Fibroblast of skin of left biceps (primary cell): ENCODE measurements at regions not wholly inside any gene's neighbourhood (a gene's known extent, or its start where the extent isn't known, plus 50 kb on each side); places are given as distances from the start of the nearest gene placed in this dataset.

Experiments
- DNase-seq, 2 experiments: peaks; one replicate each; pipeline ENCODE4 v3.0.0-alpha.2; 2013; ENCODE audit warnings: low read depth in 2 of 2

DNA sequence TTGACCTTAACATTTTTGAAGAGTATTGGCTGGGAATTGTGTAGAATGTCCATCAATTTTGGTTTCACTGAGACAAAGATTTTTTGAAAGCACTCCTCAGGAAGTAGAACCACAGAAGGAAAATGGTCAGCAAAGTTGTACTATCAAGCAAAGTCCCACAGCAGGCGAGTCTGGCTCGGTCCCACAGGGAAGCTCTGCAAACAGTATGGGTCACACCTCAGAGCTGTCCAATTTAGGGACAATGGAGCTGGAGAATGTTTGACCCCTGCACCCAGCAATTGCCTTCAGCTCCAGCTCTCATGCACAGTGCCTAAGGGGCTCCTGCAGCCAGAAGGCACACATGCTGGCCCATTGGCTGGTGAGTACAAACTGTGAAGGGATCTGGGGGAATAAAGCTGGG, 147.0 kb downstream of the MAFB start:
- no peak for DNase-seq

DNA sequence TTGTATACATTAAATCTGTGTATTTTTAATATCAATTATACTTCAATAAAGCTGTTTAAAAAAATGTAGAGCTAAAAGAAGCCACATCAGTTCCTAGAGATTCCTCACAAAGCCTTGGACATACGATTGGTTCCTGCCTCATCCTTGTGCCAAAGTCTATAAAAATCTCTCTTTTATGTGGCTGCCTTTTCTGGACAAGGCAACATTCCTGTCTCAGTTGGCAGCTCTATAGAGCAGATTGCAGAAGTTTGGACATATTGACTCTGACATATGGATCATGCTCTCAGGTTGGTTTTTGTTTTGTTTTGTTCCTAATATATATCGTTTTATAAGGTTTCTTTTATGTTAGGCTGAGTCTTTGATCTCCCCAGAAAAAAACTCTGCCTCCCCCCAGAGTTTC, 148.9 kb downstream of the MAFB start:
- DNase-seq: no peak

DNA sequence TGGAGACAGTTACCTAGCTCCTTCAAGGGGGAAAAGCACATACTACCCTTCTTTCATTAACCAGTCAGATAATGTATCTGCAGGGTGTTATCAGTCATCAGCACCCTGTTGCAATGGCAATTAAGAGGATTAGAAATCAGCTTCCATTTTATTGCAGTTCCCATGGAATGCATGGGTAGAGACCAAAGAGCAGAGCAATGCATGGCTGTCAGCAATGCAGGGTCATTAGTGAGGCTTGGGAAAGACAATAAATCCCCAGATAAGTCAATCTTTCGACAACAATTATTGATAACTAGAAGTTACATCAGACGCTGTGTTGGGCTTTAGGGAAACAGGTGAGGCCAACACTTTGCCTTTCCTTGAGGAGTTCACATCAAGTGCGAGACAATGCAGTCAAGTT, 150.9 kb downstream of the MAFB start:
- DNase-seq: no peak

DNA sequence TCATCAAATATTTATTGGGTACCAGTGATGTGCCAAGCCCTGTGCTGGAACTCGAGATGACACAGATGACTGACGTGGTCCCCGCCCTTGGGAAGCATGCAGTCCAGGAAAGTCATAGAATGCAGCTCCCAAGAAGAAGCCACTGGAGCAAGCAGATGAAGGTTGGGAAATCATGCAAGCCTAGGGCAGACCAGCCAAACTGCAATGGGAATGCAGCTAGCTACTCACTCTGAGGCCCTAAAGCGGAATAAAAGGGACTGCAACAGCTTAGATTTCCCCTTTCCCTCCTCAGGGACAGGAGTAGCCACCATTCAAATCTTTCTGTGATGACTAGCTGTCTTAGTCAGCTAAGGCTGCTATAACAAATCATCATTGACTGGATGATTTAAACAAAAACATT, 152.2 kb downstream of the MAFB start:
- no peak for DNase-seq

DNA sequence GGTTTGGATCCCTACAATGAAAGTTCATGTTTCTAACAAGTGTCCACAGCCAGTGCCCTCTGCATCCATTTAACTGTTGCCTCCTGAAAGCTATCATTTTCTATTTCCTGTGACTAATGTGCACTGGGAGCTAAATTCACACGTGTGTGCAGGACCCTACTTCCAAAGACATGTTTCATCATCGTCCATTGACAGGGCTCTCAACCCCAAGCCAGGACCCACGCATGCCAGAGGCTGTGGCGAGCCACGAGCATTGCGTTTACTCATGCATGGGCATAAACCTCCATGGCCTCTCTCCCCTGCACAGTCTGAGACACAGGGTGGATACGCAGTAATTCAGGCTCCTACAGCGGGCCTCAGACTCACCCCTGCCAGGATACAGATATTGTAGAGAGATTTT, 153.2 kb downstream of the MAFB start:
- DNase-seq: no peak

DNA sequence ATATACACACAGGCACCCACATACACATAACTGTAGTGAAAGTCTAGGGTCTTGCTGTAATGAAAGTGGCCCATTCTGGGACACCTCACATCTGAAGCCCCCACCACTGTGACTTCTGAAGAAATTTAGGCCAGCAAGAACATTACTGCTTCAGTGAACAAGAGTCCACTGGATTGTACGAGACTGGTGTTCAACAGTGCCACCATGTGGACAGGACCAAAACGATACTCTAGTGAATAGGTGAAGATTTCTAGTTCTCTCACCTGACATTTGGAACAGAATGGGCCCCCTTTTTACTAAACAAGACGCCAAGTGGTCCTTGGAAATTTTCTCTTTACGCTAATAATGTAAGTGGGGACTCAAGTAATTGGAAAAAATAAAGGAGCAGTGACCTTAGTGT, 156.9 kb downstream of the MAFB start:
- DNase-seq: no peak

DNA sequence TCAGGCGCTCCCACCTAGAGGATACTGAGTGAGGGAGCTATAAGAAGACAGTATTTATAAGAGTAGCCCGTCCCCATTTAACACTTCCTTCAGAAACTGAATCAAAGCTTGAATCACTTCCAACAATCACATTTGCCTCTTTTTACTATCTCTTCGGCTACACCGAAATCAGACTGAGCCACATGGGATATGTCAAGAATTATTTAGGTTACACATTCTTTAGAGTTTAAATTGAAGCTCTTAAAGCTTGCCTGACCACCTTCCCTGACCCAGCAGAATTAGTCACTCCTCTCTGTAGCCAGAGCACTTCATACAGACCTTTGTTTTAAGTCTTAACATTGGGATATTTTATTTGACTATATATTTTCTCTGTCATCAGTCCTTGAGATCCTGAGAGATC, 163.7 kb downstream of the MAFB start:
- peak; percentile 36 to 59 for DNase-seq

DNA sequence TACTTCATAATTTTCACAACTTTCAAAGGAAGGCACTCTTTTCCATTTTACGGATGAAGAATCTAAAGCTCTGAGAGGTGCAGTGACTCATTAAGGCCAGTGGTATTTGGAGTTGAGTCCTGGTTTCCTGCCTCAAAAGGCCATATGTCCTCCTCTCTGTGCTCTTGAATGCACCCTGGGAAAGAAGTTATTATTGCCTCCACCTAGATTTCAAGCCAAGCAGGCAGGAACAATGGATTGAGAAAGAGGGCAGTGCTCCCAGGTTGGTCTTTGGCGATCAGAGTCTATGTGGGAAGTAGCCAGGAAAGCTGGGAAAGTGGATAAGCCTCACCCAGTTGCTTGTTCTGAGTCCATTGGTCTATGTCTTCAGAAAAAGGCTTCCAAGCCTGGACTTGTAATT, 165.0 kb downstream of the MAFB start:
- DNase-seq: no peak

DNA sequence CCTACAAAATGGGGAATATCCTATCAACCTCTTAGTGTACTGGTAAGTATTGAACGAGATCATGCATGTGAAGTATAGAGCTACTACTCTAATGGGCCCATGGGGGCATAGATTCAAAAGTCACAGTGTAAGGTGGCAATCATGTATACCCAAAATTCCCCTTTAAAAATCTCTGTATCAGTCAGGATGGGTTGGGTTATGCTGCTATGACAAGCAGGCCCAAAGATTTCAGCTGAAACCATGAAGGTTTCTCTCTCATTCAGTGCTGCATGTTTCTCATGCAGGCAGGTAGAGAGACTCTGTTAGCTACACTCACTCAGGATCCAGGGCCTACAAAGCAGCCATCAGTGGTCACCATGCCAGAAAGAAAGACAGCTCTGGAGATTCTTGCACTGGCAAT, 166.6 kb downstream of the MAFB start:
- DNase-seq: no peak

DNA sequence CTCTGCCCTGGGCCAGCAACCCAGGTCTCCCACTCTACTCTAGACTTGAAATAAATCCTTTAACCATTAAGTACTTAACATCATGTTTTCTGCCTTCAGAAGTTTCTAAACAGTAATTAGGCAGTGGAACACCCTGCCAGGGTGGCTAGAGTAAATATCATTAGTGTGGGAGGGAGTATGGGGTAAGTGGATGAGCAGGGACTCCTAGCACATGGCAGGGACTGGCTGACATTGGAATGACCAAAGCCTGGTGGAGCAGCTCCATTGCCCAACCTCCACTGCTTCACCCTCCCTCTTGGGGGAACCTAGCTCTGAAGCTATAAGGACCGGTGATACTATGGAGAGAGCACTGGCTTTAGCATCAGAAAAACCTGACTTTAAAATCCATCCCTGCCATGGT, 167.1 kb downstream of the MAFB start:
- no peak for DNase-seq

DNA sequence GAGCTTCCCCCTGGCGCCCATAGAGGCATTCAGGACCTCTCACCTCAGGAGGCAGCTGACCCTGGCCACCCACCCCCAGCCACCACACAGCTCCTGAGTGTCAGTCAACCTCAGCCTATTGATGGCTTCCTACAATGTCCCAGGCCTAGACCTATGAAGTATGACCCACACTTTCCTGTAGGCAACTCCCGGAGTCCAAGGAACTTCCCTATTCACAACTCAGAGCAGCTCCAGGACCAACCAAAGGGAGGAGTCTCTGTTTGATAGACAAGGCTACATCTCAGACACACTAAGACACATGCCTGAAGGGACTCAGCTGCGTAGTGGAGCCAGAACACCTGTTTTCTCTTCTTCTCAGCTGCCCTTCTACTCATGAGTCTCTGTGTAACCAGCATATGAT, 169.1 kb downstream of the MAFB start:
- no peak for DNase-seq

DNA sequence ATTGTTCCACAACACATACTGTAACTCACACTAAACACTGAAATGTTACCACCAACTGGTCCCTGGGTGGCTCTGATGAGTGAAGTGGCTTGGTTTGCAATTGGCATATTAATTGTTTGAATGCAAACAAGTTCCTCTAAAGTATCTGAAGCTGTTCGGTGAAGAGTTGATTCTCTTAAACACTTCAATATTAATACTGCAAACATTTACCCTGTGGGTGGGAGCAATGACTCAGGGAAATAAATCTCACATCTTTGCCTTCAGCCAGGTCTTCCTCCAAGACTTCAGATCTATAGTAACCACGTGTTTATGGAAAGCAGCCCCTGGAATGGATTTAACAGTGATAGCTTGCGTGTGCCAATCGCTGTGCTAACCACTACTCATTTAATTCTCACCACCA, 176.0 kb downstream of the MAFB start:
- DNase-seq: peak in 1 of 2 experiments; percentile 13

DNA sequence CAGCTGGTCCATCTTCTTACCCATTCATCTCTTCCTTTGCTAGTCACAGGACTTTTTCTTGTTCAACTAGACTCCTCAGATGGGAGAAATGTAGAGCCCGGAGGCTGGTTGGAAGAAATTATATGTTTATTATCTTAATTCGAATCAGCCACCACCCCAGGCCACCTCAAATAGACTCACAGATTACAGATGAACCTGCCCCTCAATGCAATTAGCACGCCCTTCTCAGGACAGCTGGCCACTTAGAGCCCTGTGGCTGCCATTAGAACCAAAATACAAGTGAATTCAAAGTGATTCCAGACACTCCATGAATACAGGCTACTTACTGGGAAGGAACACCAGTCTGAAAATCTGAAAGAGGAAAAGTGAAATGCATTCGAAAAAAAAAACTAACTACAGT, 176.4 kb downstream of the MAFB start:
- DNase-seq: no peak

DNA sequence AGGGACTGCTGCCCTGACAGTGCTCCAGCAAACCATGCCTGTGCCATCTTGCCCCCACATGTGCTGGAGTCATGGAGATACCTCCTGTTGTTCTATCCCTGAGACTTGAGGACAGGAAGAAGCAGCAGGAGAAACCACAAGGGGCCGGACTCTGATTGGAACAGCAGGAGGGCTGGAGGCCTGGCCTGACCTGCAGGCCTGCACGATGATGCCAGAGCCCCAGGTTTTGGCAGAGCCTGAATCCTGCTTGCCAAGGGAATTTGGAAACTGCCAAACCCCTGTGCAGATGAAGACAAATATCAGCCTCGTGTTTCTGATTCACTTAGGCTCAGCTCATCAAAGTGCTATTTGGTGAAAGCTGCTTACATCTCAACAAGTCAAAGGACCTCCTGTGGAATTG, 177.6 kb downstream of the MAFB start:
- DNase-seq: peak in 1 of 2 experiments; percentile 28

DNA sequence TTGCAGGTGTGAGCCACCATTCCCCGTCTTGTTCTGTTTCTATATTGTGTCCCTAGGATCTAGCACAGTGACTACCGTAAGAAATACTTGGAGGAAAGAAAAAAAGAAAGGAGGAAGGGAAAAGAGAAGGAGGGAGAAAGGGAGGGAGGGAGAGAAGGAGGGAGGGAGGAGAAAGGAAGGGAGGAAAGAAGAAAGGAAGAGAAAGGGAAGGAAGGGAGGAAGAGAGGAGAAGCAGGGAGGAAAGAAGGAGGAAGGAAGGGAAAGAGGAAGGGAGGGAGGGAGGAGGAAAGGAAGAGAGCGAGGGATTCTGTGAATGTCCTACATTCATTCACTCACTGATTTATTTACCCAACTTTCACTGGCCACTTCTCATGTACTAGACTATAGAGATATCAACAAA, 178.4 kb downstream of the MAFB start:
- DNase-seq: no peak

DNA sequence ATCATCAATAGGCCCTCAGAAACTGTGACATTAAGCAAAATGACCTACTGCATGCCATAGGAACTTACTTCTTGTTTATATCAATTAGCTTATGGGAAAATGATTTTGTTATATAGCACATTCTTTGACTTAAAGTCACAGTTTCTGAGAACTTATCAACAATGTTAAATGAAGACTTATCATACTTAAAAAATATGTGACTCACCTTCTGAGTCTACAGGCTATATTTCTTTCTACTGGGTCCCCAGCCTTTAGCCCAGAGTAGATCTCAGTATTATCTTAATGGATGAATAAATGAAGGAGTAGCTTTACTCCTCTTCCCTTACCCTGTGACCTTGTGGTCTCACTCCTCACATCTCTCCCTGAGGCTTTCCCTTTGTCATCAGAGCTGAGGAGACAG, 180.2 kb downstream of the MAFB start:
- DNase-seq: no peak

DNA sequence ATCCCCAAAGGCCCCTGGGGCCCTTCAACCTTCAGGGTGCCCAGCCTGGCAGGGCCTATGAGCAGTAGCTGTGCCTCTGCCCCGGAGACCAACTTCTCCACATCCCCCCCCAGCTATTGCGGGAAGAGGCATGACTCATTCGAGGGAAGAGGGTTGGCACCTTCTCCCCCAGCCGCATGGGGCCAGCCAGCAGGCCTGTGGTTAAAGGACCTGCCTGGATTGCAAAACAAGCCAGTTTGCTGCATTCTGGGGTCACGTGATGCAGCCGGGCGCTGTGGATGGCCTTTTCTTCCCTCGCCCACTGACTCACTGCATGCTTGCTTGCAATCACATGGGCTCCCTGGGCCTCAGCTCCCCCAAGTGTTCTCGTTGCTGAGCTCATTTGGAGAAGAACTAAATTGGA, 182.5 kb downstream of the MAFB start:
- DNase-seq: peak; percentile 85 to 87

DNA sequence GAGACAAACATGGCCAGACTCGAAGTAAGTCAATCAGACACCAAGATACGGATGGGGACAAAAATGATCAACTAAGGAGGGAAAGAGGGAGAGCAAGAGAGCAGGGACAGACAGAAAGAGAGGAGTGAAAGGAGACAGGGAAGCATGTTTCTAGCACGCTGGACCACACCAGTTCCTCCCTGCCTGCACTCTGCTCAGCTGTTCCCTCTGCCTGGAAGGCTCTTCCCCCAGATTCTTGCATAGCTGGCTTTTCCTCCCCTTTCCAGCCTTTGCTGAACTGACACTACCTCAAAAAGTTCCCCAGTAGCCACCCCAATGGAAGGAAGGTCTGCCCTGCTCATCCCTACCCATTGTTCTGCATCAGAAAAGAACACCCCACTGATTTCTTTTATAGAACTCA, 185.9 kb downstream of the MAFB start:
- no peak for DNase-seq

DNA sequence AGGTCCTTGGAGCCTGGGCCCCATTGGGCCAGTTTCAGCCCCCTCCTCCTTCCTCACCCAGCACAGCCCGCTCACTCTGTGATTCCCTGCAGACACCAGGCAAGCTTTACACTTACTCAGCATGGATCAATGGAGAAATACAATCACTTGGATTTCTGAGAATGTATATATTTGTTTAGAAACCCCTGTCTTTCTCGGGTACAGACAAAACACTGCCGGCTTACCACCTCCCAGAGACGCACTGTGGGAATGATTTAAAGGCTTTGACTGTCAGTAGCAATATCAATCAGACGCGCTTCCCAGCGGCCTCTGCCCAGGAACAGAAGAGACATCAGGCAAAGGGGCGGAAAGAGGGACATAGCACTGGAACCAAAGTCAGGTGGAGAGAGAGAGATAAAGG, 186.5 kb downstream of the MAFB start:
- DNase-seq: no peak

DNA sequence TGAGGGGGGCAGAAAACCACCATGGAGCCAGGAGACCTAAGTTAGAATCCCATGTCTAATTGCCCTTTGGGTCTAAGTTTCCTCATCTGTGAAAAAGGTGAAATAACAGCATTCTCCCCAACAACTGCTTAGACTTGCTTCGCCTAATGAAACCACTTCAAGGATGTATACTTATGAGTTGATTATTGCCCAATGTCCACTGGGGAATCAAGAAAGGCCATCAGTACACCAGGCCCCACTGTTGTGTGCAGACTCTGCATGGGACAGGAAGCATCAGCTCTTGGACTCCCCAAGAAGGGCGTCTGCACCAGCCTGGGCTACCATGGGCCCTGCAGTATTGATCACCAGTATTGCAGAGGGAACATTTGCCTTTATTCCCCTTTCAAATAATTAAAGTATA, 189.6 kb downstream of the MAFB start:
- no peak for DNase-seq

DNA sequence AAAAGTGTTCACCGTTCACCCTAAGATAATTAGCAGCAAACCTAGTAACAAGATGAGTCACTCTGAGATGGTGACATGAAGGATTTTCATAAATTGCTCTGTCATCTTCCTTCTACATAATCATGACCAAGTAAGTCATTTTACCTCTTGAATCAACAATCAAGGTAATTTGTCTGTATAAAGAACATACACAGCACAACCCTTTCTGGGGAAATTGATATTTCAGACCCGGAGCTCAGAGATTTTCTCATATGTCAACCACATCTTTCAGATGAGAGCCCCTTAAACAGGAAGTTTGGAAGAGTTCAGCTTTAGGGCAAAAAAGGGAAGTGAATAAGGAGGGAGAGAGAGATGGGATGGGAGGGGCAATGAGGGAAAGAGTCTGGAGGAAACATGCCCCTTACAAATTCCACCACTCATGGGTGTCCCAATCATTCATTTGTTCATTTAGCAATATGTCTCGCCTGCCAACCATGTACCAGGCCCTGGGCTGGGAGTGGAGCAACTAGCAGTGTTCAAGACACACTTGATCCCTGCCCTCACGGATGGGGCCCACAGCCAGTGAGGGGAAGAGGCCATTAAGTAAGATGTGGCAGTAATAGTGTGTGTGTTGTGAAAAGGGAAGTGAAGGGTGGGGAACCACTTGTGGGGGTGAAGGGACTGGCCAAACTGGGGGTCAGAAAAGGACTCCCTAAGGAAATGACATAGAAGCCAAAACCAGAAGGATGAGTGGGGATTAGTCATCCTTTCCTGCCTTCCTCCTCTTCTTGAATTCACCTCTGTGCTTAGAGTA, 190.9 kb downstream of the MAFB start:
- no peak for DNase-seq

DNA sequence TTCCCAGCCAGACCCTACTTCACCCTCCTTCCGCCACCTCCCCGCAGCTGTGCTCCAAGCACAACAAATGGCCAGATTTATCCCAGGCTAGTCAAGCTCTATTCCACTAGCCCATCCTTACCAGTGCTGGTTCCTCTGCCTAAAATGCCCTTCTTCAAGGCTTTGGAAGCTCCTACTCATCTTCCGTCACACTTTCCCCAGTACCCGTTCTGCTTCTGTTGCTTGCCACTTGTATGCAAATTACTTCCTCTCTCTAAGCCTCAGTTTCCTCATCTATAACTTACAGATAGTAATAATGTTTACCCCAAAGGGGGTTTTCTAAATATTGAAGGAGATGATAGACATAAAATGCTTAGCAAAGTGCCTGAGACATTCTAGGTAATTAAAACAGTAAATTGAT, 193.1 kb downstream of the MAFB start:
- no peak for DNase-seq

DNA sequence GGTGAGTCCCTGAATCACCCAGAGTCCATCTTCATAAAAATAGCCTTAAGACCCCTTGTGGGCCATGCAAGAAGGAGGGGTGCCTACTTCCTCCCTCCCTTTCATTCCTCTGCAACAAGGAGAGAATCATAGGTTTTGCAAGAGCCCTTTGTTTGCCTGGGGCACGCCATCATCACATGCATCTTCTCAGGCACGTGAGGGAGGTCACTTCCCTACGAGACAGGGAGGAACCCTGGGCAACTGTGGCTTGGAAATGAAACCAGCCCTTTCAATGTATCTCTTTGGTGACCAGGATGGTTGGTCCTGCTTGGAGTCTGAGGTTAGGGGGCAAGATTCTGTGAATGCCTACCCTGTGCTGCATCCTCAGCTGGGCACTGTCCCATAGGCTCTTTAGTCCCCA, 194.8 kb downstream of the MAFB start:
- DNase-seq: no peak

DNA sequence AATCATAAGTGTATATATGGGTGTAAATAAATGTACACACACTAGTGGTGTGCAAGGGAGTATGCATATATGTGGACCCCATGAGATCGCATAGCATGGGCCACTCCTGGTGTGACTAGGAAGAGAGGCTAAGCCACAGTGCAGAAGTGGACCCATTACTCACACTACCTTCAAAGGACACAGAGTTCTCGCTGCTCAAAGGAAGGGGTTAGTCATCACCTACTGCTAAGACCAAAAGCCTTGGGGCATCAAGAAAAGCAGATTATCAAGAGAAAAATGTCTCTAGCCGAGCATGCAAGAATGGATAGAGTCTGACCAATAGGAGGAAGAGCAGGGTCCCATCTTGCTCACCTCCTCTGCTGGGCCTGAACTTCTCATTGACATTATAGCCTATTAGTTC, 195.5 kb downstream of the MAFB start:
- no peak for DNase-seq
